Uterus (tissue), 3 donors: ENCODE measurements at regions not wholly inside any gene's neighbourhood (a gene's known extent, or its start where the extent isn't known, plus 50 kb on each side); places are given as distances from the start of the nearest gene placed in this dataset.

Experiments
- DNase-seq, 2 donors: peaks; one replicate each; pipeline ENCODE4 v3.0.0-alpha.2; 2019 to 2020
- H3K27ac ChIP-seq, 2 donors: fragments of 200-600 bp; sonication (generic); 1 replicate in 1 of 2; 2 replicates in 1 of 2; pipeline ENCODE4 v1.5.1; 2016 to 2018
- H3K27me3 ChIP-seq, 2 donors: fragments of 200-600 bp; sonication (generic); one replicate each; pipeline ENCODE4 v1.5.1; 2018 to 2019; ENCODE audit warnings: control low read depth in 1 of 2
- H3K36me3 ChIP-seq, 2 donors: fragments of 200-600 bp; sonication (generic); one replicate each; pipeline ENCODE4 v1.5.1; 2019; ENCODE audit warnings: control low read depth in 1 of 2
- H3K4me1 ChIP-seq, 2 donors: fragments of 200-600 bp; sonication (generic); one replicate each; pipeline ENCODE4 v1.5.1; 2018 to 2019; ENCODE audit warnings: control low read depth in 1 of 2
- H3K4me3 ChIP-seq, 2 donors: fragments of 200-600 bp; sonication (generic); 1 replicate in 1 of 2; 2 replicates in 1 of 2; pipeline ENCODE4 v1.5.1; 2018 to 2019; ENCODE audit warnings: mild to moderate bottlenecking in 1 of 2
- H3K9me3 ChIP-seq, 2 donors: fragments of 200-600 bp; sonication (generic); one replicate each; pipeline ENCODE4 v1.5.1; 2019; ENCODE audit warnings: control low read depth in 1 of 2
- POLR2A ChIP-seq, 2 donors: fragments of 450-650 bp; IDR thresholded peaks; one replicate each; pipeline ENCODE4 v1.6.1; 2016; ENCODE audit warnings: antibody characterized with exemption in 2 of 2, mild to moderate bottlenecking in 1 of 2, moderate library complexity in 1 of 2
- intact Hi-C: fragments of 100-400 bp; cut with DNase I; formaldehyde crosslinking; loops from one replicate; pipeline ENCODE4 v1.15.1; 2023; ENCODE audit warnings: low total_unique reads
- TF ChIP-seq, protein P1 (sequence below), 4 experiments: fragments of 200-600 bp in 2 of 4; fragments of 450-650 bp in 2 of 4; sonication (generic) in 2 of 4; IDR thresholded peaks; one replicate each; pipeline ENCODE4 v1.5.1; 2016 to 2019; ENCODE audit warnings: antibody characterized with exemption in 4 of 4, mild to moderate bottlenecking in 2 of 4, moderate library complexity in 1 of 4
- donor health status: DM: yes; HTN: yes; CAD: no.

DNA sequence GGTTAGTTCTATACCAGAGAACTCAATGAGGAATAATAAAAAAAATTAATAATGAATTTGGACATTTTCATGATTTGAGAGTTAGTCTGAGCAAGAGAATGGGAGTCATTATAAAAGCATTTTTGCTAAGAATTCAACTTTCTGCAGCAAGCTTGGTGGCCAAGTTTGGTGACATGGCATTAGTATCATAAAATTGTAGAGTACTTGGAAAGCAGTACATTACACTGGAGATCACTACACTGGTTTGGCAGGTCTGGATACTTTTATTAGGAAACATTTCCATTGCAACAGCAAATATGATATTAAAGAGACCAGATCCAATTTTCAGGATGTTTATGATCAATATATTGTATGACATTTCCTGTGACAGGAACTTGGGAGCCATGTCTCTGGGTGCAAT is 249.1 kb upstream of the INTU start:
- no peak for TF ChIP-seq POLR2A (IDR thresholded peaks at IDR 0.05)
- TF ChIP-seq, protein P1, sequence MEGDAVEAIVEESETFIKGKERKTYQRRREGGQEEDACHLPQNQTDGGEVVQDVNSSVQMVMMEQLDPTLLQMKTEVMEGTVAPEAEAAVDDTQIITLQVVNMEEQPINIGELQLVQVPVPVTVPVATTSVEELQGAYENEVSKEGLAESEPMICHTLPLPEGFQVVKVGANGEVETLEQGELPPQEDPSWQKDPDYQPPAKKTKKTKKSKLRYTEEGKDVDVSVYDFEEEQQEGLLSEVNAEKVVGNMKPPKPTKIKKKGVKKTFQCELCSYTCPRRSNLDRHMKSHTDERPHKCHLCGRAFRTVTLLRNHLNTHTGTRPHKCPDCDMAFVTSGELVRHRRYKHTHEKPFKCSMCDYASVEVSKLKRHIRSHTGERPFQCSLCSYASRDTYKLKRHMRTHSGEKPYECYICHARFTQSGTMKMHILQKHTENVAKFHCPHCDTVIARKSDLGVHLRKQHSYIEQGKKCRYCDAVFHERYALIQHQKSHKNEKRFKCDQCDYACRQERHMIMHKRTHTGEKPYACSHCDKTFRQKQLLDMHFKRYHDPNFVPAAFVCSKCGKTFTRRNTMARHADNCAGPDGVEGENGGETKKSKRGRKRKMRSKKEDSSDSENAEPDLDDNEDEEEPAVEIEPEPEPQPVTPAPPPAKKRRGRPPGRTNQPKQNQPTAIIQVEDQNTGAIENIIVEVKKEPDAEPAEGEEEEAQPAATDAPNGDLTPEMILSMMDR (IDR thresholded peaks at IDR 0.05): no peak
- Histone ChIP-seq H3K4me1 (no peaks in the 10 kb centered on the region), H3K36me3 (no peaks in the 10 kb centered on the region), H3K27me3 (no peaks in the 10 kb centered on the region), H3K9me3 (no peaks in the 10 kb centered on the region), H3K4me3 (no peak overlapping the region), H3K27ac (no peak overlapping the region)
- intact Hi-C loops: no loop called here
- DNase-seq: no peak

DNA sequence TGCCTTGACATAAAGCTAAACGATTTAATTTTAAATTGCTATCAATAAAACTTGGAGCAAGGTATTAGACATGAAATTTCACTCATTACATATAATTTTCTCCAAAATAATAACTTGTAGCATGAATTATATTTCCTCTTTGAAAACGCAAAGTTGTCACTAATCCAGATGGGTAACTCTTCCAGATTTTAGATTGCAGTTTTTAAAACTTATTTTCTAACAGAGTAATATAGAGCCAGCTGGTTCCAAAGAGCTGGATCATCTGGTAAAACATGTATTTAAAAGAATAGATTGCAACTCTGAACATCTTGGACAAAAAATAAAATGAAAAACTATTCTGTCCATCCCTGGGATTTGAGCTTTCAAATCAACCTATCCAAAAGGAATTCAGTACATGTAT is 238.2 kb upstream of the INTU start:
- Histone ChIP-seq H3K4me3 (no peak overlapping the region), H3K27me3 (no peaks in the 10 kb centered on the region), H3K9me3 (no peaks in the 10 kb centered on the region), H3K27ac (no peak overlapping the region), H3K4me1 (no peaks in the 10 kb centered on the region), H3K36me3 (no peaks in the 10 kb centered on the region)
- intact Hi-C loops: no loop called here
- no peak for DNase-seq
- TF ChIP-seq POLR2A (IDR thresholded peaks at IDR 0.05): no peak
- TF ChIP-seq, protein P1 (IDR thresholded peaks at IDR 0.05): no peak

GRCh38 chr4:127400276-127400675 is 232.5 kb upstream of the INTU start:
- no peak overlapping the region for H3K27ac ChIP-seq
- no peaks in the 10 kb centered on the region for H3K27me3 ChIP-seq
- H3K4me3 ChIP-seq: no peak overlapping the region
- no peaks in the 10 kb centered on the region for H3K9me3 ChIP-seq
- H3K36me3 ChIP-seq: no peaks in the 10 kb centered on the region
- no peak for TF ChIP-seq POLR2A (IDR thresholded peaks at IDR 0.05)
- TF ChIP-seq, protein P1 (IDR thresholded peaks at IDR 0.05): no peak
- no peak for DNase-seq
- H3K4me1 ChIP-seq: no peaks in the 10 kb centered on the region
- intact Hi-C loops: no loop called here

GRCh38 chr4:127400731-127401346 is 231.9 kb upstream of the INTU start:
- intact Hi-C loops: no loop called here

GRCh38 chr4:127403471-127404084 is 229.2 kb upstream of the INTU start:
- intact Hi-C loops: no loop called here
- Histone ChIP-seq H3K9me3 (no peaks in the 10 kb centered on the region), H3K4me3 (no peak overlapping the region), H3K27ac (no peak overlapping the region), H3K27me3 (no peaks in the 10 kb centered on the region), H3K36me3 (no peaks in the 10 kb centered on the region), H3K4me1 (no peaks in the 10 kb centered on the region)
- TF ChIP-seq POLR2A (IDR thresholded peaks at IDR 0.05): no peak
- TF ChIP-seq, protein P1 (IDR thresholded peaks at IDR 0.05): no peak
- no peak for DNase-seq

More at GRCh38 chr4:127400731-127401346, 231.9 kb upstream of the INTU start:
- H3K9me3 ChIP-seq: no peaks in the 10 kb centered on the region
- no peaks in the 10 kb centered on the region for H3K4me1 ChIP-seq
- no peak overlapping the region for H3K27ac ChIP-seq
- no peaks in the 10 kb centered on the region for H3K27me3 ChIP-seq
- peak; percentile 19 to 60 for DNase-seq
- H3K4me3 ChIP-seq: no peak overlapping the region
- no peaks in the 10 kb centered on the region for H3K36me3 ChIP-seq
- TF ChIP-seq, protein P1 (IDR thresholded peaks at IDR 0.05): peak; percentile 43 to 60 (median 55)
- no peak for TF ChIP-seq POLR2A (IDR thresholded peaks at IDR 0.05)
